ENCODE measurements at regions not wholly inside any gene's neighbourhood (a gene's known extent, or its start where the extent isn't known, plus 50 kb on each side); places are given as distances from the start of the nearest gene placed in this dataset.

DNA sequence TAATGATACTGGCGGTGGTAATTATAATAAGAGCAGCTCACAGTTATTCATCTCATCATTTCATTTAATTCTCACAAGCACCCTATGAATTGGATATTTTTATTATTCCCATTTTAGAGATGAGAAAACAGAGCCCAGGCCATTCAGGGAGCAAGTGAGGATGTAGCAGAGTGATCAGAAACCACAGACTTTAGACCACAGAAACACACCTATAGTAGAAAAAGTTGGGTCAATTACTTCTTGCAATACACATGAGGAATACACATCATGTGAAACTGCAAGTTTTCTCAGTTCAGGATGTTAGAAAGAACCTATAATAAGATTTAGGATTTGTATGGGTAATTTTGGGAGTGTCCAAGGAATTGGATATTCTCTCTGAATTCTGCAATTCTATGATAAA, 278.0 kb downstream of the ADRA2A start:
- no peak overlapping the region for H3K56ac ChIP-seq (ENCODE audit: insufficient read length, low read depth, low read length)
- no peak overlapping the region for H2BK120ac ChIP-seq (ENCODE audit: low read depth, low read length, poor library complexity, severe bottlenecking)
- no peaks in the 10 kb centered on the region for H3K36me3 Mint-ChIP-seq (ENCODE audit: insufficient read depth in 1 of 3, low read depth in 3 of 3)
- H3K9me3 Mint-ChIP-seq: no peaks in the 10 kb centered on the region
- H3K23me2 ChIP-seq (ENCODE audit: insufficient read length, low read depth, low read length, poor library complexity, severe bottlenecking): no peaks in the 10 kb centered on the region
- no peaks in the 10 kb centered on the region for H3K9me3 ChIP-seq (ENCODE audit: control insufficient read depth, low read depth, low read length)
- no peaks in the 10 kb centered on the region for H3K27me3 Mint-ChIP-seq (ENCODE audit: low read depth)
- no peaks in the 10 kb centered on the region for H3K79me2 ChIP-seq (ENCODE audit: insufficient read depth, low read length)
- H4K8ac ChIP-seq (replicated peaks; ENCODE audit: insufficient read length, low read depth, low read length): no peak overlapping the region
- H3K9ac ChIP-seq (ENCODE audit: extremely low read depth, insufficient read length, low read length): no peak overlapping the region
- WGBS (ENCODE audit: extremely low coverage, insufficient read length, low lambda C conversion rate): no CpG with 5 or more reads among the region's 1 CpG
- peaks cover 0 to 1% of the 10 kb centered on the region in 2 experiments; a peak in 1 of 4 replicates for H3K4me1 Mint-ChIP-seq
- no peak overlapping the region for H2AK5ac ChIP-seq (ENCODE audit: insufficient read length, low read length)
- H4K20me1 ChIP-seq (ENCODE audit: control insufficient read depth, insufficient read depth, insufficient read length): no peaks in the 10 kb centered on the region
- H2BK12ac ChIP-seq (ENCODE audit: insufficient read length, low read depth, low read length): no peak overlapping the region
- no peak overlapping the region for H3K4me3 Mint-ChIP-seq
- H3K4ac ChIP-seq (ENCODE audit: low read depth, low read length): no peak overlapping the region
- H3K27ac ChIP-seq (ENCODE audit: insufficient read length, low read depth, low read length): no peak overlapping the region
- H2BK20ac ChIP-seq (ENCODE audit: low read depth, low read length, poor library complexity, severe bottlenecking): no peak overlapping the region
- no peak overlapping the region for H3K18ac ChIP-seq (ENCODE audit: insufficient read length, low read depth, low read length)
- H3K27me3 ChIP-seq (ENCODE audit: insufficient read depth, low read length): no peaks in the 10 kb centered on the region
- H3K14ac ChIP-seq (ENCODE audit: insufficient read depth, low read length): no peak overlapping the region
- H3K23ac ChIP-seq (ENCODE audit: insufficient read length, low read depth, low read length): no peak overlapping the region
- TF ChIP-seq, protein P1, sequence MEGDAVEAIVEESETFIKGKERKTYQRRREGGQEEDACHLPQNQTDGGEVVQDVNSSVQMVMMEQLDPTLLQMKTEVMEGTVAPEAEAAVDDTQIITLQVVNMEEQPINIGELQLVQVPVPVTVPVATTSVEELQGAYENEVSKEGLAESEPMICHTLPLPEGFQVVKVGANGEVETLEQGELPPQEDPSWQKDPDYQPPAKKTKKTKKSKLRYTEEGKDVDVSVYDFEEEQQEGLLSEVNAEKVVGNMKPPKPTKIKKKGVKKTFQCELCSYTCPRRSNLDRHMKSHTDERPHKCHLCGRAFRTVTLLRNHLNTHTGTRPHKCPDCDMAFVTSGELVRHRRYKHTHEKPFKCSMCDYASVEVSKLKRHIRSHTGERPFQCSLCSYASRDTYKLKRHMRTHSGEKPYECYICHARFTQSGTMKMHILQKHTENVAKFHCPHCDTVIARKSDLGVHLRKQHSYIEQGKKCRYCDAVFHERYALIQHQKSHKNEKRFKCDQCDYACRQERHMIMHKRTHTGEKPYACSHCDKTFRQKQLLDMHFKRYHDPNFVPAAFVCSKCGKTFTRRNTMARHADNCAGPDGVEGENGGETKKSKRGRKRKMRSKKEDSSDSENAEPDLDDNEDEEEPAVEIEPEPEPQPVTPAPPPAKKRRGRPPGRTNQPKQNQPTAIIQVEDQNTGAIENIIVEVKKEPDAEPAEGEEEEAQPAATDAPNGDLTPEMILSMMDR (conservative IDR thresholded peaks at IDR 0.05): no peak
- no peak for DNase-seq
- no peak overlapping the region for H4K5ac ChIP-seq (ENCODE audit: insufficient read length, low read depth, low read length)
- no peaks in the 10 kb centered on the region for H3K79me1 ChIP-seq (ENCODE audit: insufficient read depth, low read depth, low read length, poor library complexity, severe bottlenecking)
- no peak overlapping the region for H2BK15ac ChIP-seq (ENCODE audit: low read depth, low read length)
- H3K4me2 ChIP-seq (ENCODE audit: insufficient read depth, insufficient read length, low read length): no peak overlapping the region
- H3K27ac Mint-ChIP-seq: no peak overlapping the region
- no peak overlapping the region for H4K91ac ChIP-seq (ENCODE audit: insufficient read length, low read depth, low read length)
- no peak overlapping the region for H2BK5ac ChIP-seq (ENCODE audit: insufficient read length, low read length)
- no peak overlapping the region for H3T11ph ChIP-seq (ENCODE audit: low read length)
- no peaks in the 10 kb centered on the region for H3K4me1 ChIP-seq (ENCODE audit: insufficient read depth, low read length)
- no peak overlapping the region for H2AFZ ChIP-seq (ENCODE audit: low read length)
